HG02571 (cell line): ENCODE measurements at regions not wholly inside any gene's neighbourhood (a gene's known extent, or its start where the extent isn't known, plus 50 kb on each side); places are given as distances from the start of the nearest gene placed in this dataset.
"Not testable (repeated sequence)": the region's sequence is repeated elsewhere in the genome, so short reads cannot be mapped to it uniquely, and the experiment has no call there.

Experiments used
- ATAC-seq: cut with Tn5 transposase; IDR thresholded peaks from one replicate; pipeline ENCODE4 v1.9.1; 2021; ENCODE audit warnings: mild to moderate bottlenecking, moderate library complexity; ENCODE audit not compliant: unreplicated experiment

- ATAC-seq = no peak
Measured at GRCh38 chr11:87491381-87491780, 453.6 kb downstream of the TMEM135 start.

GRCh38 chr11:87490671-87491070, 452.9 kb downstream of the TMEM135 start:
- no peak for ATAC-seq

GRCh38 chr11:87484566-87484965, 446.8 kb downstream of the TMEM135 start:
- no peak for ATAC-seq

GRCh38 chr11:87477321-87477720, 439.6 kb downstream of the TMEM135 start:
- no peak for ATAC-seq

- no peak for ATAC-seq
Measured at GRCh38 chr11:87473174-87473573, 435.4 kb downstream of the TMEM135 start.

- ATAC-seq = no peak
Measured at GRCh38 chr11:87466223-87466622, 428.5 kb downstream of the TMEM135 start.

GRCh38 chr11:87465716-87466115, 428.0 kb downstream of the TMEM135 start:
- no peak for ATAC-seq

GRCh38 chr11:87463486-87464102, 425.9 kb downstream of the TMEM135 start:
- peak; percentile 53 for ATAC-seq

GRCh38 chr11:87462171-87462570, 424.4 kb downstream of the TMEM135 start:
- ATAC-seq = no peak

- no peak for ATAC-seq
Measured at GRCh38 chr11:87460842-87461637, 423.3 kb downstream of the TMEM135 start.

GRCh38 chr11:87460279-87460678, 422.5 kb downstream of the TMEM135 start:
- no peak for ATAC-seq

GRCh38 chr11:87459351-87459750, 421.6 kb downstream of the TMEM135 start:
- ATAC-seq = no peak

GRCh38 chr11:87456499-87456898, 418.8 kb downstream of the TMEM135 start:
- no peak for ATAC-seq

- ATAC-seq = no peak
Measured at GRCh38 chr11:87455180-87455579, 417.4 kb downstream of the TMEM135 start.

- peak; percentile 73 for ATAC-seq
Measured at GRCh38 chr11:87454241-87454640, 416.5 kb downstream of the TMEM135 start.

- ATAC-seq = peak; percentile 7
Measured at GRCh38 chr11:87453531-87454089, 415.9 kb downstream of the TMEM135 start.

- ATAC-seq = not testable (repeated sequence)
Measured at GRCh38 chr11:87452025-87452424, 414.3 kb downstream of the TMEM135 start.

GRCh38 chr11:87451395-87451794, 413.7 kb downstream of the TMEM135 start:
- ATAC-seq = no peak

GRCh38 chr11:87447606-87448005, 409.9 kb downstream of the TMEM135 start:
- ATAC-seq = no peak

GRCh38 chr11:87444993-87445392, 407.3 kb downstream of the TMEM135 start:
- ATAC-seq = no peak

GRCh38 chr11:87443707-87444106, 406.0 kb downstream of the TMEM135 start:
- no peak for ATAC-seq
